HG02981 (cell line): ENCODE measurements at regions not wholly inside any gene's neighbourhood (a gene's known extent, or its start where the extent isn't known, plus 50 kb on each side); places are given as distances from the start of the nearest gene placed in this dataset.
"Not testable (repeated sequence)": the region's sequence is repeated elsewhere in the genome, so short reads cannot be mapped to it uniquely, and the experiment has no call there.

Experiments
- ATAC-seq: cut with Tn5 transposase; IDR thresholded peaks from one replicate; pipeline ENCODE4 v1.9.1; 2021; ENCODE audit warnings: mild to moderate bottlenecking, moderate library complexity; ENCODE audit not compliant: unreplicated experiment

DNA sequence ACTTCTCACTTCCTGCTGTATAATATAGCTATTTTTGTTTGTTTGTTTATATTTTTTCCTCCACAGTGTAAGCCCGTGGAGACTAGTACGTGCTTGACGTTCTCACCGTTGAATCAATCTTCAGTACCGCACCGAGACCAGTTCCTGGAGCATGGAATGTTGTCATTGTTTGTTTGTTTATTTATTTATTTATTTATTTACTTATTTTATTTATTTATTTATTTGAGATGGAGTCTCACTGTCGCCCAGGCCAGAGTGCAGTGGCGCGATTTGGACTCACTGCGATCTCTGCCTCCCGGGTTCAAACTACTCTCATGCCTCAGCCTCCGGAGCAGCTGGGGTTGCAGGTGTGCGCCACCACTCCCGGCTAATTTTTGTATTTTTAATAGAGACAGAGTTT is 506.6 kb upstream of the TMEM132C start:
- no peak for ATAC-seq

- no peak for ATAC-seq
Observed at GRCh38 chr12:127760996-127761395, 506.0 kb upstream of the TMEM132C start.

GRCh38 chr12:127761880-127762279 is 505.1 kb upstream of the TMEM132C start:
- ATAC-seq, result no peak

GRCh38 chr12:127767656-127768055 is 499.3 kb upstream of the TMEM132C start:
- no peak for ATAC-seq

DNA sequence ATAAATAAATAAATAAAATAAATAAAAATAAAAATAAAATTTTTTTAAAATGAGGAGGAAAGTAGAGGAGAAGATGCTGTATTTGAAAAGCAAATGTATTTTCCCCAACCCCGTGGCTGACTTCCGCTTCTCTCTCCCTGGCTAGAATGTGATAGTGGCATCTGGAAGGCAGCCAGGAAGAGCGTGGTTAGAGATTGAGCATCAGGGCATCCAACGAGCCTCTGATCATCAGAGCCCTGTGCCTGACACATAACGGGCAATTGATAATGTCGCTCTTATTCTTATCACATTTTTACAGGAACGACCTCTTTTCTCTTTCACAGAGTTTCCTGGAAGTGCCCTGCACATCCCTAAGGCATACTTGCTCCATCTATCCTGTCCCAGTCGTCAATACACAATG is 496.9 kb upstream of the TMEM132C start:
- no peak for ATAC-seq

DNA sequence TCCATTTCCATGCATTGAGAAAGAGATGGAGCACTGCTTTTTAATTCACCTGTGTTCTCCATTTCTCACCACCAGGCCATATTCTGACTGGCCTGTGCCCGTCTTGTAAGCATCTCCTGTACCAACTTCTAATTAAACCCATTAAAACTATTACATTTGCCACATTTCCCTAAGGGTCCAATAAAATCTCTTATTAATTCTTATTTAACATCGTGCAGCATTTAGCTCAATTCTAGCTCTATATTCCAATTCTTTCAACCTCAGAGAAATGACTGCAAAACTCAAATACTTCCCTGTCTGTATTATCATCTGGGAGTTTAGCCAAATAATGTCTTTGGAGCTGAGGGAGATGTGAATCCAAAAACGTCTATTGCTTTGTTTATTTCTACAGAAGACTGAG is 495.4 kb upstream of the TMEM132C start:
- ATAC-seq, result no peak

DNA sequence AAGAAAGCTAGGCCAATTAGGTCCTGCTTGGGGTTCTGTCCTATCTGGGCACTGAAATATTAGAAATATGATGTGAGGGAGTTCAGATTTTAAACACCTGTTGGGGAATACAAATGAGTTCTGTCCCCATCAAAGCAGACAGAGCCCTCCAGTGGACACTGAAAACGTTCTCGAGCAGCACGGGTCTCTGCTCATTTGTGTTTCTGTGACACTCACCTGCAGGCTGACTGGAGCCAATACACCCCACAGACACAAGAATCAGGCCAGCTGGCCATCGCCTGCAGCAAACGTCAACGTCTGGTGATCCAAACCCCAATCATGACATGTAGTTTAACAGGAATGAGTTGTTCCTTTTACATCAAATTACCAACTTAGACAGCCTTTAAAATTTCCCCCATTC is 493.4 kb upstream of the TMEM132C start:
- no peak for ATAC-seq

- ATAC-seq, result no peak
Observed at GRCh38 chr12:127774828-127775227, 492.1 kb upstream of the TMEM132C start.

DNA sequence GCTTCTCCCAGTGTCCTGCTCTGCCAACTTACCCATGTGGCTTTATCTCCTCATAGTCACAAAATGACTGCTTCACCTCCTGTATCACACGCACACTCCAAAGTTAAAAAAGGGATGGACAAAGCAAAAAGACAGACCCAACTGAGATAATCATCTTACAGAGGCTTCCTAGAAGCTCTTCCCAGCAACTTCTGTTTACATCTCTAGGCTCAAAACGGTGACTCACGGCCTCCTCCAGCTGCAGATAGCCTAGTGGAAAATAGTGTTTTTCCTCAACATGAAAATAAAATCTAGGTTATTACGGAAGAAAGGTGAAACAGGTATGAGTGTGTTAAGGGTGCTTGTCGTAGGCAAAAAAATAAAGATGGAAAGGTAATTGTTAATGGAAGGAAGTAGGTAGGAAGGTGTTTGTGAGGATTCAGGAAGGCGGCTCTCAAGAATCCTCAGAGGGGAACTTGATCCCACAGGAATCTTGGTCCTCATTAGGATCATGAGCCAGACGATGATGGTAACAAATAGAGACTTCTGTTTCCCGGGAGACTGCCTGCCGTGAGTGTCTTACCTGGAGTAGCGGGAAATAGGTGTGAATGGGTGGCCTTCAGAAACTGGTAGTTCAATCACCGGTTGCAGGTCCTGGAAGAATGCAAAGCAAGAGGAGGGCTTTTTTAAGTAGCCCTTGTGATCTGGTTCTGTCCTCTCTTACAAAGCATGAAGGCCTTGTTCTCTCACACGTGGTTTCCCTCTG is 487.5 kb upstream of the TMEM132C start:
- ATAC-seq, result no peak

DNA sequence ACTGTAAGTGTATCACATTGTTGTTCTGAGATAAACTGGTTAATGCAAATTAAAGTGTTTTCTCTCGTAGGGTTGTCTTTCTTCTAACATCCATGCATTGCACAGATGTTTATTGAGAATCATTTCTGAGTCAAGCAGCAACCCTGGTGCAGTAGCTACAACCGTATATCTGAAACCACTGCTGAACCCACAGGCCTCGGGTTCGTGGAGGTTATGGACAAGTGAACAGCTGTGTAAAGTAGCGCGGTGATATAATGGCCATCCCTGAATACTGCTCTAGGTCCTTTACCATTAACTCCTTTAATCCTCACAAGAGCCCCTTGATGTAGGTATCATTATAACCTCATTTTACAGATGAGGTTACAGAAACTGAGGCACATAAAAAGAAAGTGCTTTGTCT is 486.1 kb upstream of the TMEM132C start:
- ATAC-seq, result no peak

DNA sequence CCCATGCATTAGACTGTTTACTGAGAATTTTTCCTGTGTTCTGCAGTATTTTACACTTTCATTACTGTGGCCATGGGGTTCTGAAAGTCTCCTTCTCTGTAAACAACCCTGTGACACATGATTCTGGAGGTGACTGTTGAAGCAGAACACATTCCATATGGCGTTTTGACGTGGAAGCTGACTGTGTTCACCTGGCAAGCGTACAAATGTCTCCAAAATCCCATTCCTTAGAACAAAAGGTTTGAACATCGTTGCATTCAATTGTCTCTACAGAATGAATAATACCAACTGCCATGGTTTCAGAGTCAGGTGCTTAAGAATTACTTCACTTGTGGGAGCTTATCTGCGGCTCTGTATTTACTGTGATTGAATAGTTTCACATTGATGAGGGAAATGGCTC is 485.6 kb upstream of the TMEM132C start:
- ATAC-seq, result no peak

DNA sequence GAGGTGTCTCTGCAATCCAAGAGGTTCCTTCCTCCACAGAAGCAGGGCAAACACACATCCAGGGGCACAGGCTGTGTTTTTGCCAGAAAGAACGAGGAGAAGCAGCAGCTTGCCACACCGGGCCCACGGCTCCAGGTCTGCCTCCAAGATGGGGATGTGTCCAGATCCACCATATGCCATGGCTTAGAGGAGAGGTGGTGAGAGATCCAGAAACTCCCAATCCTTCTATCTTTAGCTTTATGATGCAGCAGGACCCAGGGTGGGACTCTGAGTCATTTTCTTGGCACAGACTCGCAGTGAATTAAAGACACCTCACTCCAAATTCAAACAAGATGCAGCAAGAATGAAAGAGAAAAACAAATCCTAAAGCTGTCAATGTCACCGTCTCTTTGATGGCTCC is 481.4 kb upstream of the TMEM132C start:
- ATAC-seq, result no peak

DNA sequence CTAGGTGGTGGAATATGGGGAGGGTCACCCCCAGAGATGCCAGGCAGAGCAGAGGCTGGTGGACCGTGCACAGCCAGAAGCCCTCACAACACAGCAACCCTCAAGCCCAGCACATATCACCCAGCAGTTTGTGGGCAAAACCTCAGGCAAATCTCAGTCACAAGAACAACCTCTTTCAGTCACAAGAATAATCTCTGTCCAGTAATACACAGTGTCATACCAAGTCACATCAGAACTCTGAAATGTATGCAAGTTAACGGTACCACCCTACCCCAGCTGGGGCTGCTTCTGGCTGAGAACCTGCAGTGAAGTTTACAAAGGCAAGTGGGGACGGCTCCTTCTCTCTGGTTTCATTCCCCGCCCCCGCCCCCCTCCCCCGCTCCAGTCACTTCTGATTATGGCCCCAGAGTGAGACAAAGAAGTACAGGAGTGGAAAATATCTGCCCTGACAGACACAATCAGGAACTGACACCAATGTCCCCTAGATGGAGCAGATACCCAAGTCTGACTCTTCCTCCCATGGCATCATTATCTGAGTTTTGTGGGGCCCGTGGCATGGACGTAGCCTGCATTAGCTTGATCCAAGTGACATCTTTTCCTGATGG is 480.9 kb upstream of the TMEM132C start:
- ATAC-seq, result no peak

DNA sequence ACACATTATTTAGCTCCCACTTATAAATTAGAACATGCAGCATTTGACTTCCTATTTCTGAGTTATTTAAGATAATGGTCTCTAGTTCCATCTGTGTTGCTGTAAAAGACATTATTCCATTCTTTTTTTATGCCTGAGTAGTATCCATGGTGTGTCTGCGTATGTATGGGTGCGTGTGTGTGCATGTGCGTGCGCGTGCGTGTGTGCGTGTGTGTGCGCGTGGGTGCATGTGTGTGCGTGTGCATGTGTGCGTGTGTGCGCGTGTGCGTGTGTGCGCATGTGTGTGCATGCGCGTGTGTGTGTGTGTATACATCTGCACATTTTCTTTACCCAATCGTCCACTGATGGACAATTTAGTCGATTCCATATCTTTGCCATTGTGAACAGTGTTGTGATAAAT is 479.4 kb upstream of the TMEM132C start:
- no peak for ATAC-seq

DNA sequence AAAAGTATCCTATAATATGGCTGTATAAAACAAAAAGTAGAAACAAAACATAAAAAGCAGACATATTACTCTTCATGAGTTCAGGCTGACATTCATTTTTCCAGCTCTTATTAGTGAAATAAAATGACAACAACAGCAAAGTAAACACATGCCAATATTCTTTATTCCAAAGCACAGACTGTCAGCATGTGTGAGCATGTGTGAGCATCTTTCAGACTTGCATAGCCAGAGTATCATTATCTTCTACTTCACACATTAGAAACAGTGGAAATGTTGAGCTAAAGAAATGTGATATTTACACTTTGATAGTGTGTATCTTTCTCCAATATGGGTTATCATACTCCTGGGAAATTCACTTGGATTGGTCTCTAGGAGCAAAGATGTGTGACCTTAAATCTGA is 476.6 kb upstream of the TMEM132C start:
- ATAC-seq, result no peak

DNA sequence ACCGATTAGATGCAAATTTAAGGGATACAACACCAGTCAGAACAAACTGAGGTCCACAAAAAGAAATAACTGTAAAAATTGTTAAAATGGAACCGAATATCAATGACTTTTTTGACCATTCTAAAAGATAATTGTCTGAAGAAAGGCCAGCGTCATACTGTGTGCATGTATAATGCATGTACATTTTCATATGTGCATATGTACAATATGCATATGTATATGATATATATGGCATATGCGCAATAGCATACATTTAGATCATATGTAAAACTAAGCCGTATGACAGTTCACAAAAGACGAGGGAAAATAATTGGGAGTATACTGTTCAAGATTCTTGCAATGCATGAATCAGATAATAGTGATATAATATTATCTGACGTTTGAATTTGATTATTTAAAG is 475.8 kb upstream of the TMEM132C start:
- ATAC-seq, result no peak

- ATAC-seq, result no peak
Observed at GRCh38 chr12:127797918-127798317, 469.1 kb upstream of the TMEM132C start.

- no peak for ATAC-seq
Observed at GRCh38 chr12:127802271-127802670, 464.7 kb upstream of the TMEM132C start.

DNA sequence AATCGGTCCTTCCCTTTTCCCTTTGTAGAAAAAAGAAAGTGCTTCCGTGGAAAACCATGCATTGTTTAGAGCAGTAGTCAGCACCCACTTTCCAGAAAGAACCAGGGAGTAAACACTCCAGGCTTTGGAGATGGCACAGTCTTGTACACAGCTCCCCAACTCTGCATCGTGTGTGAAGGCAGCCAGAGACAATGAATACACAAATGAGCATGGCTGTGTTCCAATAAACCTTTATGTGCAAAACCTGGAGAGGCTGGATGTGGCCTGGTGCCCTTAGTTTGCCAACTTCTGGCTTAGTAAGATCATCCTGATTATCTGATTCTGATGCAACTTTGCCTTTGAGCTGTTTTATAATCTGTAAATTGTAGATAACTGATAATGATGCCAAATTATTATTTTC is 463.4 kb upstream of the TMEM132C start:
- no peak for ATAC-seq

DNA sequence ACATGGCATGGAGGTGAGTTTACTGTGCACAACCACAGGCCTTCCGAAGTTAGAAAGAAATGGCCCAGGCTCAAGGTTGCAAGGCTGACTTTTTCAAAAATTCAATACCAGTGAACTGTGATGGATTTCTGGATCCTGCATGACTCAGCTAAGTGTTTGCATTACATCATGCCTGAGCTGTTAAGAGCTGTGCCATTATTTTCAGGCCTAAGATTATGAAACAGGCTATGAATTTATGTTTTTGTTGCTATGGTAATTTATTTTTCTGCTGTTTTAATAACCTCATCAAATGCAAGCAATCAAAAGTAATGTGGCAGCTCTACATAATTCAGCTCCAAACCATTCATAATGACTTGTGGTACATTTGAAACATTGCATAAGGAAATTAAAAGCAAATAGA is 457.7 kb upstream of the TMEM132C start:
- no peak for ATAC-seq

DNA sequence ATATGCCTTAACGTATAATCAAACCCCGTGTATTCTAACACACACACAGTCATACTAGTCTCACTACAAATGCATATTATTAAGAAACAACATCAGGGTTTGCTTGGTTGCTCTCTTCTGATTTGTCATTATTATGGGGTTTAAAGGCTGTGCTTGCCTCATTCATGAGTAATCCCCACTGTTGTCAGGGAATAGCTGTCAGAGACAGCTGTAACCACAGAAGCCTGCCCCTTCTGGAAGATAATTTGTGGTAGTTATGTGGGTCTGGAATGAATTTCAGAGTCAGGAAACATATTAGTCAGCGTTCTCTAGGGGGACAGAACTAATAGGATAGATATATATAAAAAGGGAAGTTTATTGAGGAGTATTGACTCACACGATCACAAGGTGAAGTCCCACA is 456.9 kb upstream of the TMEM132C start:
- no peak for ATAC-seq

DNA sequence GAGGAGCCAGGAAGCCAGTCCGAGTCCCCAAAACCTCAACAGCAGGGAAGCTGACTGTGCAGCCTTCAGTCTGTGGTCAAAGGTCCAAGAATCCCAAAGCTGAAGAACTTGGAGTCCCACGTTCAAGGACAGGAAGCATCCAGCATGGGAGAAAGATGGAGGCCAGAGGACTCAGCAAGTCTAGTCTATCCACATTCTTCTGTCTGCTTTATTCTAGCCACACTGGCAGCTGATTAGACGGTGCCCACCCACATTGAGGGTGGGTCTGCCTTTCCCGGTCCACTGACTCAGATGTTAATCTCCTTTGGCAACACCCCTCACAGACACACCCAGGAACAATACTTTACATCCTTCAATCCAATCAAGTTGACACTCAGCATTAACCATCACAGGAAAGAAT is 456.5 kb upstream of the TMEM132C start:
- ATAC-seq, result not testable (repeated sequence)

GRCh38 chr12:127811988-127812387 is 455.0 kb upstream of the TMEM132C start:
- ATAC-seq, result no peak
